ENCODE measurements at regions not wholly inside any gene's neighbourhood (a gene's known extent, or its start where the extent isn't known, plus 50 kb on each side); places are given as distances from the start of the nearest gene placed in this dataset.

DNA sequence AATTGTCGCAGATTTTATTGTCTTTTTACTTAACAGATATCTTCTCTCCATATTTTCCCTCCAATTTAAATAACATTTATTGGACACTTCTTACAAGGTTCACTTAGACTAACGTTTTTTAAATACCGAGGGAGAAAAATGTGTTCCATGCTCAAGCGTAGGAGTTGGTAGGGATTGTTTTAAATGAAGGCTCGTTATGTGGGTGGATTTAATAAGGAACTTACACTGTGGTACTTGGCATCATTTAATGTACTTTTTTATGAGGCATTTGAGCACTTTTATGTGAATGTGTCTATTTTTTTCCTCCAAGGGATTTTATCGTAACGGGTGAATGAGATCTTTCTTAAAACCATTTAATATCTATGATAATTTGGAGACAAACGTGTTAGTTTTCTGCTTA, 125.0 kb upstream of the MTHFD1L start (continued):
- TF ChIP-seq, protein P1, sequence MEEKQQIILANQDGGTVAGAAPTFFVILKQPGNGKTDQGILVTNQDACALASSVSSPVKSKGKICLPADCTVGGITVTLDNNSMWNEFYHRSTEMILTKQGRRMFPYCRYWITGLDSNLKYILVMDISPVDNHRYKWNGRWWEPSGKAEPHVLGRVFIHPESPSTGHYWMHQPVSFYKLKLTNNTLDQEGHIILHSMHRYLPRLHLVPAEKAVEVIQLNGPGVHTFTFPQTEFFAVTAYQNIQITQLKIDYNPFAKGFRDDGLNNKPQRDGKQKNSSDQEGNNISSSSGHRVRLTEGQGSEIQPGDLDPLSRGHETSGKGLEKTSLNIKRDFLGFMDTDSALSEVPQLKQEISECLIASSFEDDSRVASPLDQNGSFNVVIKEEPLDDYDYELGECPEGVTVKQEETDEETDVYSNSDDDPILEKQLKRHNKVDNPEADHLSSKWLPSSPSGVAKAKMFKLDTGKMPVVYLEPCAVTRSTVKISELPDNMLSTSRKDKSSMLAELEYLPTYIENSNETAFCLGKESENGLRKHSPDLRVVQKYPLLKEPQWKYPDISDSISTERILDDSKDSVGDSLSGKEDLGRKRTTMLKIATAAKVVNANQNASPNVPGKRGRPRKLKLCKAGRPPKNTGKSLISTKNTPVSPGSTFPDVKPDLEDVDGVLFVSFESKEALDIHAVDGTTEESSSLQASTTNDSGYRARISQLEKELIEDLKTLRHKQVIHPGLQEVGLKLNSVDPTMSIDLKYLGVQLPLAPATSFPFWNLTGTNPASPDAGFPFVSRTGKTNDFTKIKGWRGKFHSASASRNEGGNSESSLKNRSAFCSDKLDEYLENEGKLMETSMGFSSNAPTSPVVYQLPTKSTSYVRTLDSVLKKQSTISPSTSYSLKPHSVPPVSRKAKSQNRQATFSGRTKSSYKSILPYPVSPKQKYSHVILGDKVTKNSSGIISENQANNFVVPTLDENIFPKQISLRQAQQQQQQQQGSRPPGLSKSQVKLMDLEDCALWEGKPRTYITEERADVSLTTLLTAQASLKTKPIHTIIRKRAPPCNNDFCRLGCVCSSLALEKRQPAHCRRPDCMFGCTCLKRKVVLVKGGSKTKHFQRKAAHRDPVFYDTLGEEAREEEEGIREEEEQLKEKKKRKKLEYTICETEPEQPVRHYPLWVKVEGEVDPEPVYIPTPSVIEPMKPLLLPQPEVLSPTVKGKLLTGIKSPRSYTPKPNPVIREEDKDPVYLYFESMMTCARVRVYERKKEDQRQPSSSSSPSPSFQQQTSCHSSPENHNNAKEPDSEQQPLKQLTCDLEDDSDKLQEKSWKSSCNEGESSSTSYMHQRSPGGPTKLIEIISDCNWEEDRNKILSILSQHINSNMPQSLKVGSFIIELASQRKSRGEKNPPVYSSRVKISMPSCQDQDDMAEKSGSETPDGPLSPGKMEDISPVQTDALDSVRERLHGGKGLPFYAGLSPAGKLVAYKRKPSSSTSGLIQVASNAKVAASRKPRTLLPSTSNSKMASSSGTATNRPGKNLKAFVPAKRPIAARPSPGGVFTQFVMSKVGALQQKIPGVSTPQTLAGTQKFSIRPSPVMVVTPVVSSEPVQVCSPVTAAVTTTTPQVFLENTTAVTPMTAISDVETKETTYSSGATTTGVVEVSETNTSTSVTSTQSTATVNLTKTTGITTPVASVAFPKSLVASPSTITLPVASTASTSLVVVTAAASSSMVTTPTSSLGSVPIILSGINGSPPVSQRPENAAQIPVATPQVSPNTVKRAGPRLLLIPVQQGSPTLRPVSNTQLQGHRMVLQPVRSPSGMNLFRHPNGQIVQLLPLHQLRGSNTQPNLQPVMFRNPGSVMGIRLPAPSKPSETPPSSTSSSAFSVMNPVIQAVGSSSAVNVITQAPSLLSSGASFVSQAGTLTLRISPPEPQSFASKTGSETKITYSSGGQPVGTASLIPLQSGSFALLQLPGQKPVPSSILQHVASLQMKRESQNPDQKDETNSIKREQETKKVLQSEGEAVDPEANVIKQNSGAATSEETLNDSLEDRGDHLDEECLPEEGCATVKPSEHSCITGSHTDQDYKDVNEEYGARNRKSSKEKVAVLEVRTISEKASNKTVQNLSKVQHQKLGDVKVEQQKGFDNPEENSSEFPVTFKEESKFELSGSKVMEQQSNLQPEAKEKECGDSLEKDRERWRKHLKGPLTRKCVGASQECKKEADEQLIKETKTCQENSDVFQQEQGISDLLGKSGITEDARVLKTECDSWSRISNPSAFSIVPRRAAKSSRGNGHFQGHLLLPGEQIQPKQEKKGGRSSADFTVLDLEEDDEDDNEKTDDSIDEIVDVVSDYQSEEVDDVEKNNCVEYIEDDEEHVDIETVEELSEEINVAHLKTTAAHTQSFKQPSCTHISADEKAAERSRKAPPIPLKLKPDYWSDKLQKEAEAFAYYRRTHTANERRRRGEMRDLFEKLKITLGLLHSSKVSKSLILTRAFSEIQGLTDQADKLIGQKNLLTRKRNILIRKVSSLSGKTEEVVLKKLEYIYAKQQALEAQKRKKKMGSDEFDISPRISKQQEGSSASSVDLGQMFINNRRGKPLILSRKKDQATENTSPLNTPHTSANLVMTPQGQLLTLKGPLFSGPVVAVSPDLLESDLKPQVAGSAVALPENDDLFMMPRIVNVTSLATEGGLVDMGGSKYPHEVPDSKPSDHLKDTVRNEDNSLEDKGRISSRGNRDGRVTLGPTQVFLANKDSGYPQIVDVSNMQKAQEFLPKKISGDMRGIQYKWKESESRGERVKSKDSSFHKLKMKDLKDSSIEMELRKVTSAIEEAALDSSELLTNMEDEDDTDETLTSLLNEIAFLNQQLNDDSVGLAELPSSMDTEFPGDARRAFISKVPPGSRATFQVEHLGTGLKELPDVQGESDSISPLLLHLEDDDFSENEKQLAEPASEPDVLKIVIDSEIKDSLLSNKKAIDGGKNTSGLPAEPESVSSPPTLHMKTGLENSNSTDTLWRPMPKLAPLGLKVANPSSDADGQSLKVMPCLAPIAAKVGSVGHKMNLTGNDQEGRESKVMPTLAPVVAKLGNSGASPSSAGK (IDR thresholded peaks at IDR 0.05) = no peak
- no peak for TF ChIP-seq CHCHD3 (CRISPR knock-in tag; IDR thresholded peaks at IDR 0.05)
- TF ChIP-seq, protein P2, sequence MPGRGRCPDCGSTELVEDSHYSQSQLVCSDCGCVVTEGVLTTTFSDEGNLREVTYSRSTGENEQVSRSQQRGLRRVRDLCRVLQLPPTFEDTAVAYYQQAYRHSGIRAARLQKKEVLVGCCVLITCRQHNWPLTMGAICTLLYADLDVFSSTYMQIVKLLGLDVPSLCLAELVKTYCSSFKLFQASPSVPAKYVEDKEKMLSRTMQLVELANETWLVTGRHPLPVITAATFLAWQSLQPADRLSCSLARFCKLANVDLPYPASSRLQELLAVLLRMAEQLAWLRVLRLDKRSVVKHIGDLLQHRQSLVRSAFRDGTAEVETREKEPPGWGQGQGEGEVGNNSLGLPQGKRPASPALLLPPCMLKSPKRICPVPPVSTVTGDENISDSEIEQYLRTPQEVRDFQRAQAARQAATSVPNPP (IDR thresholded peaks at IDR 0.05; ENCODE audit: borderline replicate concordance, insufficient read depth, insufficient read length) = no peak
- TF ChIP-seq KAT7 (CRISPR knock-in tag; IDR thresholded peaks at IDR 0.05; ENCODE audit: borderline replicate concordance) = no peak
- TF ChIP-seq, protein P3, sequence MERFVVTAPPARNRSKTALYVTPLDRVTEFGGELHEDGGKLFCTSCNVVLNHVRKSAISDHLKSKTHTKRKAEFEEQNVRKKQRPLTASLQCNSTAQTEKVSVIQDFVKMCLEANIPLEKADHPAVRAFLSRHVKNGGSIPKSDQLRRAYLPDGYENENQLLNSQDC (CRISPR knock-in tag; IDR thresholded peaks at IDR 0.05) = no peak
- TF ChIP-seq DACH1 (IDR thresholded peaks at IDR 0.05; ENCODE audit: partially characterized antibody) = no peak
- TF ChIP-seq SREBF2 (CRISPR knock-in tag; IDR thresholded peaks at IDR 0.05) = no peak
- TF ChIP-seq RBM15 (IDR thresholded peaks at IDR 0.05; ENCODE audit: insufficient read depth, low read length) = no peak
